ENCODE measurements at regions not wholly inside any gene's neighbourhood (a gene's known extent, or its start where the extent isn't known, plus 50 kb on each side); places are given as distances from the start of the nearest gene placed in this dataset.

GRCh38 chr13:99740251-99740979 lies 231.2 kb downstream of the ZIC5 start:
- Histone ChIP-seq H4K20me1 (ENCODE audit: insufficient read depth, low read length, poor library complexity, severe bottlenecking) (no peaks in the 10 kb centered on the region), H3K9me2 (replicated peaks; ENCODE audit: low read depth, low read length) (no peaks in the 10 kb centered on the region), H3K36me3 (ENCODE audit: insufficient read depth, low read length) (no peaks in the 10 kb centered on the region), H3K9ac (ENCODE audit: low read depth, low read length, poor library complexity, severe bottlenecking) (no peak overlapping the region), H3K27me3 (ENCODE audit: insufficient read depth, low read length, poor library complexity, severe bottlenecking) (no peaks in the 10 kb centered on the region), H3F3A (ENCODE audit: low read depth) (no peaks in the 10 kb centered on the region), H3K79me2 (ENCODE audit: insufficient read depth, low read length) (no peaks in the 10 kb centered on the region), H3K4me1 (ENCODE audit: insufficient read depth, low read length, poor library complexity, severe bottlenecking) (peaks cover 28% of the 10 kb centered on the region), H2AFZ (ENCODE audit: low read length) (no peak overlapping the region), H3K9me3 (ENCODE audit: insufficient read depth, low read depth, low read length) (no peaks in the 10 kb centered on the region), H3K4me2 (ENCODE audit: low read depth, low read length, poor library complexity, severe bottlenecking) (peak overlapping the region; percentile 49), H3K4me3 (ENCODE audit: low read length, poor library complexity, severe bottlenecking) (no peak overlapping the region)
- no peak for TF ChIP-seq EZH2phosphoT487 (IDR thresholded peaks at IDR 0.05; ENCODE audit: borderline replicate concordance)
- TF ChIP-seq, protein P1, sequence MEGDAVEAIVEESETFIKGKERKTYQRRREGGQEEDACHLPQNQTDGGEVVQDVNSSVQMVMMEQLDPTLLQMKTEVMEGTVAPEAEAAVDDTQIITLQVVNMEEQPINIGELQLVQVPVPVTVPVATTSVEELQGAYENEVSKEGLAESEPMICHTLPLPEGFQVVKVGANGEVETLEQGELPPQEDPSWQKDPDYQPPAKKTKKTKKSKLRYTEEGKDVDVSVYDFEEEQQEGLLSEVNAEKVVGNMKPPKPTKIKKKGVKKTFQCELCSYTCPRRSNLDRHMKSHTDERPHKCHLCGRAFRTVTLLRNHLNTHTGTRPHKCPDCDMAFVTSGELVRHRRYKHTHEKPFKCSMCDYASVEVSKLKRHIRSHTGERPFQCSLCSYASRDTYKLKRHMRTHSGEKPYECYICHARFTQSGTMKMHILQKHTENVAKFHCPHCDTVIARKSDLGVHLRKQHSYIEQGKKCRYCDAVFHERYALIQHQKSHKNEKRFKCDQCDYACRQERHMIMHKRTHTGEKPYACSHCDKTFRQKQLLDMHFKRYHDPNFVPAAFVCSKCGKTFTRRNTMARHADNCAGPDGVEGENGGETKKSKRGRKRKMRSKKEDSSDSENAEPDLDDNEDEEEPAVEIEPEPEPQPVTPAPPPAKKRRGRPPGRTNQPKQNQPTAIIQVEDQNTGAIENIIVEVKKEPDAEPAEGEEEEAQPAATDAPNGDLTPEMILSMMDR (conservative IDR thresholded peaks at IDR 0.05; ENCODE audit: low read length), result no peak

- Histone ChIP-seq H3F3A (ENCODE audit: low read depth) (no peaks in the 10 kb centered on the region), H3K79me2 (ENCODE audit: insufficient read depth, low read length) (no peaks in the 10 kb centered on the region), H3K36me3 (ENCODE audit: insufficient read depth, low read length) (no peaks in the 10 kb centered on the region), H4K20me1 (ENCODE audit: insufficient read depth, low read length, poor library complexity, severe bottlenecking) (no peaks in the 10 kb centered on the region), H3K4me3 (ENCODE audit: low read length, poor library complexity, severe bottlenecking) (no peak overlapping the region), H2AFZ (ENCODE audit: low read length) (no peak overlapping the region; the same call in 1 of the 2 replicates), H3K9me3 (ENCODE audit: insufficient read depth, low read depth, low read length) (no peaks in the 10 kb centered on the region), H3K27me3 (ENCODE audit: insufficient read depth, low read length, poor library complexity, severe bottlenecking) (no peaks in the 10 kb centered on the region), H3K4me2 (ENCODE audit: low read depth, low read length, poor library complexity, severe bottlenecking) (peak overlapping the region; percentile 44), H3K9me2 (replicated peaks; ENCODE audit: low read depth, low read length) (no peaks in the 10 kb centered on the region), H3K4me1 (ENCODE audit: insufficient read depth, low read length, poor library complexity, severe bottlenecking) (peaks cover 28% of the 10 kb centered on the region), H3K9ac (ENCODE audit: low read depth, low read length, poor library complexity, severe bottlenecking) (no peak overlapping the region)
- TF ChIP-seq, protein P1 (conservative IDR thresholded peaks at IDR 0.05; ENCODE audit: low read length), result no peak
- TF ChIP-seq EZH2phosphoT487 (IDR thresholded peaks at IDR 0.05; ENCODE audit: borderline replicate concordance), result no peak
These were observed 232.9 kb downstream of the ZIC5 start for GRCh38 chr13:99738626-99739025.

- Histone ChIP-seq H3K4me1 (ENCODE audit: insufficient read depth, low read length, poor library complexity, severe bottlenecking) (peaks cover 35% of the 10 kb centered on the region), H3K79me2 (ENCODE audit: insufficient read depth, low read length) (no peaks in the 10 kb centered on the region), H3K4me3 (ENCODE audit: low read length, poor library complexity, severe bottlenecking) (no peak overlapping the region), H3K9ac (ENCODE audit: low read depth, low read length, poor library complexity, severe bottlenecking) (no peak overlapping the region), H4K20me1 (ENCODE audit: insufficient read depth, low read length, poor library complexity, severe bottlenecking) (no peaks in the 10 kb centered on the region), H3F3A (ENCODE audit: low read depth) (no peaks in the 10 kb centered on the region), H3K36me3 (ENCODE audit: insufficient read depth, low read length) (no peaks in the 10 kb centered on the region), H3K9me2 (replicated peaks; ENCODE audit: low read depth, low read length) (no peaks in the 10 kb centered on the region), H2AFZ (ENCODE audit: low read length) (no peak overlapping the region), H3K4me2 (ENCODE audit: low read depth, low read length, poor library complexity, severe bottlenecking) (no peak overlapping the region), H3K9me3 (ENCODE audit: insufficient read depth, low read depth, low read length) (no peaks in the 10 kb centered on the region), H3K27me3 (ENCODE audit: insufficient read depth, low read length, poor library complexity, severe bottlenecking) (no peaks in the 10 kb centered on the region)
- TF ChIP-seq, protein P1 (conservative IDR thresholded peaks at IDR 0.05; ENCODE audit: low read length), result no peak
- TF ChIP-seq EZH2phosphoT487 (IDR thresholded peaks at IDR 0.05; ENCODE audit: borderline replicate concordance), result no peak
These were observed 233.9 kb downstream of the ZIC5 start for GRCh38 chr13:99737481-99738245.

Data from Loucy (cell line).